Uterus (tissue), 2 donors: ENCODE measurements at regions not wholly inside any gene's neighbourhood (a gene's known extent, or its start where the extent isn't known, plus 50 kb on each side); places are given as distances from the start of the nearest gene placed in this dataset.

Source experiments
- CTCF ChIP-seq, 4 experiments: fragments of 200-600 bp in 2 of 4; fragments of 450-650 bp in 2 of 4; sonication (generic) in 2 of 4; IDR thresholded peaks; one replicate each; pipeline ENCODE4 v1.5.1; 2016 to 2019; ENCODE audit warnings: antibody characterized with exemption in 4 of 4, mild to moderate bottlenecking in 2 of 4, moderate library complexity in 1 of 4
- POLR2A ChIP-seq, 2 donors: fragments of 450-650 bp; IDR thresholded peaks; one replicate each; pipeline ENCODE4 v1.6.1; 2016; ENCODE audit warnings: antibody characterized with exemption in 2 of 2, mild to moderate bottlenecking in 1 of 2, moderate library complexity in 1 of 2

GRCh38 chr9:117622347-117622746 lies 81.9 kb upstream of the TLR4 start:
- TF ChIP-seq CTCF (IDR thresholded peaks at IDR 0.05) = no peak
- no peak for TF ChIP-seq POLR2A (IDR thresholded peaks at IDR 0.05)
